Omental fat pad (tissue), 3 donors: ENCODE measurements at regions not wholly inside any gene's neighbourhood (a gene's known extent, or its start where the extent isn't known, plus 50 kb on each side); places are given as distances from the start of the nearest gene placed in this dataset.

Experiments
- ATAC-seq: fragments of 150-250 bp; one replicate; pipeline ENCODE4 v1.9.1; 2016; ENCODE audit warnings: mild to moderate bottlenecking, moderate library complexity; ENCODE audit not compliant: low FRiP score
- DNase-seq: peaks from one replicate; pipeline ENCODE4 v3.0.0-alpha.2; 2019; ENCODE audit warnings: low spot score
- TF ChIP-seq, protein P1 (sequence below), 3 donors: fragments of 450-650 bp; IDR thresholded peaks; one replicate each; pipeline ENCODE4 v1.5.1; 2016 to 2017; ENCODE audit warnings: antibody characterized with exemption in 3 of 3, mild to moderate bottlenecking in 3 of 3, moderate library complexity in 2 of 3

DNA sequence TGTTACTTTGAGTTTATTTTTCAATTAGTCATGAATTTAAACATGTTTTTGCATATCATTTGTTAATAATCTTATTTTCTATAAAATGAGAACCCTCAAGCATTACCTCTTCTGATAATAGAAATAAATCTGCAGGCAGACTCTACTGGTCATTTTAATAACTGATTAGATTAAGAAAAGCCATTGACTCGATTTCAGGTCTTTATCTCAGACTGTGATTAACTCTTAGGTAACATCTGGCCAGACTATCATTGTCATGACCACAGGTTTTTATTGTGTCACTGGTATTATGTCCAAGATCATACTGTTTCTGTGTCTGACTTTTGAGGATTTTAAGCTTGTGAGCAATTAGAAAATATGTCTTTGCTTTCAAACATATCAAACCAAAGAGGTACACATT, 83.6 kb upstream of the SLC13A1 start:
- TF ChIP-seq, protein P1, sequence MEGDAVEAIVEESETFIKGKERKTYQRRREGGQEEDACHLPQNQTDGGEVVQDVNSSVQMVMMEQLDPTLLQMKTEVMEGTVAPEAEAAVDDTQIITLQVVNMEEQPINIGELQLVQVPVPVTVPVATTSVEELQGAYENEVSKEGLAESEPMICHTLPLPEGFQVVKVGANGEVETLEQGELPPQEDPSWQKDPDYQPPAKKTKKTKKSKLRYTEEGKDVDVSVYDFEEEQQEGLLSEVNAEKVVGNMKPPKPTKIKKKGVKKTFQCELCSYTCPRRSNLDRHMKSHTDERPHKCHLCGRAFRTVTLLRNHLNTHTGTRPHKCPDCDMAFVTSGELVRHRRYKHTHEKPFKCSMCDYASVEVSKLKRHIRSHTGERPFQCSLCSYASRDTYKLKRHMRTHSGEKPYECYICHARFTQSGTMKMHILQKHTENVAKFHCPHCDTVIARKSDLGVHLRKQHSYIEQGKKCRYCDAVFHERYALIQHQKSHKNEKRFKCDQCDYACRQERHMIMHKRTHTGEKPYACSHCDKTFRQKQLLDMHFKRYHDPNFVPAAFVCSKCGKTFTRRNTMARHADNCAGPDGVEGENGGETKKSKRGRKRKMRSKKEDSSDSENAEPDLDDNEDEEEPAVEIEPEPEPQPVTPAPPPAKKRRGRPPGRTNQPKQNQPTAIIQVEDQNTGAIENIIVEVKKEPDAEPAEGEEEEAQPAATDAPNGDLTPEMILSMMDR (IDR thresholded peaks at IDR 0.05) = no peak
- ATAC-seq = no peak
- no peak for DNase-seq

DNA sequence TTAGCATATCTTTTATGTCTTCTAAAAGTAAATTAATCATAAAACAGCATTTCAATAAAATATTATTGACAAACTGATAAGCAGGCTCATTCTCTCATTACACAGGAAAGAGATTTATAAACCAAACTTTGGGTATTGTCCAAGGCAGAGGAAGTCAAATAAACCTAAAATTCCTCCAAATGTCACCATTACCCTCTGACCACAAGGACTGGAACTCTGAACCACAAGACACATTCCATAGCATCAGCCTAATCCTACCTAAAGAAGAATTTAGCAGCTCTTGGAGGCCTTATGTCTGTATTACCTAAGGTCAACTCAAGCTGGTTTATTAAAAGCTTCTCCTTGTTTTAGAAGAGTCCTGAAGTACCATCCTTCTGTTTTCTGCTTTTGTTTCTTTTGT, 82.4 kb upstream of the SLC13A1 start:
- TF ChIP-seq, protein P1 (IDR thresholded peaks at IDR 0.05) = no peak
- DNase-seq (no peak), ATAC-seq (no peak)

DNA sequence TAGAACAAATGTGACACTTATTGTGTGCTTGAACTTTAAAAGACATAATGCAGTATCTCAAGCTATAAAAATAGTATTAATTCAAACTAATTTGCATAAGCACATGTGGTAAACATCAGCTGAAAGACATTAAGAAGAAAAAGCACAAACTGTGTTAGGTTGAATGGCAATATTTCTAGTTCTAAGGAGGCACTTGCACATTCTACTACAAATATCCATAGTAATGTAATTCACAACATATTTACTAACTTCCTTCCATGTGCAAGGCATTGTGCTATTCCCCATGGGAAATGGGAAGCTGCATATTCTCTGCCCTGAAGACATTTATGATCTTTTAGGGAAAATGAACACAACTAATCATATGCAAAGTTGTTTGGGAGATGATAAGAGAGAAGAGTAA, 80.2 kb upstream of the SLC13A1 start:
- DNase-seq (no peak), ATAC-seq (no peak)
- TF ChIP-seq, protein P1 (IDR thresholded peaks at IDR 0.05) = no peak

DNA sequence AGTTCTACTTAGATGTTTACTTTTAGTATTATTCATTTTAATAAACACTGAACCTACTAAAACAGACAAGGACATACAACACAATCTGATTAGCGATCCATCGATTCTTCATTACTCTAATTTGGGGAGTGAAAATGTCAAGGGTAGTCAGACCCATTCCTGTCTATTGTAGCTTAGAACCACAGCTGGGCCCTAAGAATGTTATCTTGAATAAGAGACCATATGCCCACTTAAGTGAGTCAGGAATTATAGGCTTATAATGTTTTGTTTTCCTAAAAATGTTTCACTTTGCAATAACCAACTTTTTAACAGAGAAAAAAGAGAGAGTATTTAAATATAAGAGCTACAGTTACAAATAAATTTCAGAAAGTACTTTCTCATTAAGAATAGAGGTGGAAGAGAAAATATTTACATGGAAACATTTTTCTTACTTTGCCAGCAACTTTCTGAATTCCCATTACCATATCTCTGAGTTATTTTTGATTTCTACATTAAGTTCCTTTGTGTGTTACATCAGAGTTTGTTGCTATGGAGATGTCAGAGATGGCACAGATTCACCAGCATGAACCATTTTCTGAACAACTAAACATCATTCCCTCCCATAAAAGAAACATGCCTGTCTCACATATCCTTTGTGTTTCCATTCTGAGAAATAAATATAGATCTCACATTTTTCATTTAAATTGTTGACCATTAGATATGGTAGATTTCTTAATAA, 75.4 kb upstream of the SLC13A1 start:
- DNase-seq (no peak), ATAC-seq (no peak)
- TF ChIP-seq, protein P1 (IDR thresholded peaks at IDR 0.05) = no peak

DNA sequence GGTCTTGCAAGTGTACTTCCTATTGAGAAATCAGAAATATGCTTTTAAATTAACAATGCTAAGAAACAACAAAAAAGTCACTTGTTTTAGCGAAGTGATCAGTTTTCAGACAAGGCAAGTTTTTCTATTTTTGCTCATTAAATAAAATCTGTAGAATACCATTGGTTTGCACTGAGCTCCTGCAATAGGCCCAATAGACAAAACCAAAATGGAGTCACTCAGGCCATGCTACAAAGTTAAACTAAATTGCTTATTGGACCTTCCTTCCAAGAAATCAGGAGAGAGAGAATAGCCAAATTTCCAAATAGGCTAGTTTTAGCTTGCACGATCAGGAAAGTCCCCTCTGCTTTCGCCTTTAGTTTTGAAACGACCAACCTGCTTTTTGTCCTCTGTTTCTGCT, 73.4 kb upstream of the SLC13A1 start:
- DNase-seq (no peak), ATAC-seq (no peak)
- TF ChIP-seq, protein P1 (IDR thresholded peaks at IDR 0.05) = no peak

DNA sequence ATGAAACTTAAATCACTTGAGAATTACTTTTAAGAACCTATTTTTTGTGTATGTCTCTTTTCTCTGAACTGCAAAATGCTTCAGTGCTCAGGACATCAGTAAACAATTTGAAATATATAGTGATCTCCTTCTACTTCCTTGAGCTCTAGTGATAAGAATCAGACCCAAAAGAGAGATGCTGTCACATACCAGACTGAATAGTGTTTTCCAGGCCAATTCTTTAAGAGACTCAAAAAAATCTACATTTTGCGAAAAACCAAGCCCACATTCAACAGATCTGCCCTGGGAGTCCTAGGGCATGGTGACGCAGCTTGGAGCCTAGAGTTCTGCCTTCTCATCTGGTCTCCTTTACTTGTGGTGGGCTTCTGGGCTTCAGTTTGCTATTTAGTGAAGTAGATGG, 72.1 kb upstream of the SLC13A1 start:
- DNase-seq (no peak), ATAC-seq (no peak)
- TF ChIP-seq, protein P1 (IDR thresholded peaks at IDR 0.05) = no peak

DNA sequence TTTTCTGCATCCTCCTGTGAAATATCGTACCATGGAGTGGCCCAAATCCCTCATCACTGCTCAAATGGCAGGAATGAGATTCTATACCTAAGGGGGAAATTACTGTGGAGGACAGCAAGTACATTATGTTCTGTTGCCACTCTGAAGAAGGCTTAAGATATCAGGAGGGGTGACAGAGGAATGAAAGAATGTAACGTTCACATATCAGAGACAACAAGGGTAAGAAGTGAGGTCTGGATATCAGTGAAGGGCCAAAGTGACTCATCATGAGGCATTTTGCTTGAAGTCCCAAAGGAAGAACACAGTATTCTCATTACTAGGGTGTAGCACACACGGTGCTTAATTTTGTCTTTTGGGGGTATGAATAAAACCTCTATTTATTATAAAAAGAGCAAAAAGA, 71.5 kb upstream of the SLC13A1 start:
- ATAC-seq = no peak
- TF ChIP-seq, protein P1 (IDR thresholded peaks at IDR 0.05) = no peak

More for the DNA sequence above, 71.5 kb upstream of the SLC13A1 start:
- DNase-seq = no peak
